ENCODE measurements at regions not wholly inside any gene's neighbourhood (a gene's known extent, or its start where the extent isn't known, plus 50 kb on each side); places are given as distances from the start of the nearest gene placed in this dataset.

DNA sequence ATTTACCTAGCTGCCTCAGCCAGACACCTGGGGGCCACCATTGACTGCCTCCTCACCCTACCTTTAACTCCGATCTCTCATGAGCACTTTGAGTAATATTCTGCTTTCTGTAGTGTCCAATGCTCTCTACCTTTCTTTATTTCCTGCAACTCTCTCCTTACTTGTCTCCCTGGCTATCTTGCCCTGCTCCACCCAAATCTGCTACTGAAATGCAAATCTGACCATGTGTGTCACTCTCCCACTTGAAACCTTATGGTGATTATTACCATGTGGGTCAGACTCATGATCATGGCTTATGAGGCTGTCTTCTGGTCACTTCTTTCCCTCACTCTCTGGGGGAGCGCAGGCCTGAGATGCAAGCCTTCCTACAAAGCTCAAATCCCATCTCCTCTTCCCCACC lies 83.3 kb downstream of the INSIG2 start:
- TF ChIP-seq POLR2A (IDR thresholded peaks at IDR 0.05), result no peak
- TF ChIP-seq, protein P1, sequence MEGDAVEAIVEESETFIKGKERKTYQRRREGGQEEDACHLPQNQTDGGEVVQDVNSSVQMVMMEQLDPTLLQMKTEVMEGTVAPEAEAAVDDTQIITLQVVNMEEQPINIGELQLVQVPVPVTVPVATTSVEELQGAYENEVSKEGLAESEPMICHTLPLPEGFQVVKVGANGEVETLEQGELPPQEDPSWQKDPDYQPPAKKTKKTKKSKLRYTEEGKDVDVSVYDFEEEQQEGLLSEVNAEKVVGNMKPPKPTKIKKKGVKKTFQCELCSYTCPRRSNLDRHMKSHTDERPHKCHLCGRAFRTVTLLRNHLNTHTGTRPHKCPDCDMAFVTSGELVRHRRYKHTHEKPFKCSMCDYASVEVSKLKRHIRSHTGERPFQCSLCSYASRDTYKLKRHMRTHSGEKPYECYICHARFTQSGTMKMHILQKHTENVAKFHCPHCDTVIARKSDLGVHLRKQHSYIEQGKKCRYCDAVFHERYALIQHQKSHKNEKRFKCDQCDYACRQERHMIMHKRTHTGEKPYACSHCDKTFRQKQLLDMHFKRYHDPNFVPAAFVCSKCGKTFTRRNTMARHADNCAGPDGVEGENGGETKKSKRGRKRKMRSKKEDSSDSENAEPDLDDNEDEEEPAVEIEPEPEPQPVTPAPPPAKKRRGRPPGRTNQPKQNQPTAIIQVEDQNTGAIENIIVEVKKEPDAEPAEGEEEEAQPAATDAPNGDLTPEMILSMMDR (IDR thresholded peaks at IDR 0.05), result no peak

All from esophagus squamous epithelium (tissue), 4 donors.